ENCODE measurements at regions not wholly inside any gene's neighbourhood (a gene's known extent, or its start where the extent isn't known, plus 50 kb on each side); places are given as distances from the start of the nearest gene placed in this dataset.
A peak's percentile ranks its signal among the peaks of the same experiment; 100 is the strongest.

DNA sequence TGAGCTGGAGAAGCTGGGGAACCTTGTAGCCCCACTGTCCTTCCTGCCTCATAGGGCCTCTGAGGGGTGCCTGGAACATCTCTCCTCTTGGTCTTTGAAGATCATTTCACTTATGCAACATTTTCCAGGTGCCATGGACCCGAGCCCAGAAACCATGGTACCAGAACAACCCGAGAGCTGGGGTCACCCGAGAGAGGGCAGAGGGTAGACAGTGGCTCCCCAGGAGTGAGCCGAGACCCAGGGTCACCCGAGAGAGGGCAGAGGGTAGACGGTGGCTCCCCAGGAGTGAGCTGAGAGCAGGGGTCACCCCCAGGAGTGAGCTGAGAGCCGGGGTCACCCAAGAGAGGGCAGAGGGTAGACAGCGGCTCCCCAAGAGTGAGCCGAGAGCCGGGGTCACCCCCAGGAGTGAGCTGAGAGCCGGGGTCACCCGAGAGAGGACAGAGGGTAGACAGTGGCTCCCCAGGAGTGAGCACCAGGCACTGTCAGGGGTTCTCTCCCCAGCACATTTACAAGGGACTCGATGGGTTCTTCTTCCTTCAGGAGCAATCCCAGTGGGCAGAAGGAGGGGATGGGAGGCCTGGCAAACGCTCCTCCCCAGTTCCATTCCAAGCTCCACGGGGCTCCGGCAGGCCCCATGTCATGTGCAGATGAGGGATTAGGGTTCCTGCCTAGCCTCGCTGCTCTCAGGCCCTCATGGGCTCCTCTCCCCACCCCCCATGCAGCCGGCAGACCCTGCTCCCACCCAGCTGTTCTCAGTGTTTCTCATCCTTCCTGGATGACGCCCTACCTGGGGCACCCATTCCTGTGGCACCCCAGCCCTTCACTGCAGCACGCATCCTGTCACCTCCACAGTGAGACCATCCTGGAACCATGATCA lies 163.5 kb downstream of the RTP5 start:
- TF ChIP-seq POLR2A (IDR thresholded peaks at IDR 0.05) (no peak), POLR2AphosphoS5 (IDR thresholded peaks at IDR 0.05) (no peak), EP300 (IDR thresholded peaks at IDR 0.05) (no peak)
- TF ChIP-seq, protein P1, sequence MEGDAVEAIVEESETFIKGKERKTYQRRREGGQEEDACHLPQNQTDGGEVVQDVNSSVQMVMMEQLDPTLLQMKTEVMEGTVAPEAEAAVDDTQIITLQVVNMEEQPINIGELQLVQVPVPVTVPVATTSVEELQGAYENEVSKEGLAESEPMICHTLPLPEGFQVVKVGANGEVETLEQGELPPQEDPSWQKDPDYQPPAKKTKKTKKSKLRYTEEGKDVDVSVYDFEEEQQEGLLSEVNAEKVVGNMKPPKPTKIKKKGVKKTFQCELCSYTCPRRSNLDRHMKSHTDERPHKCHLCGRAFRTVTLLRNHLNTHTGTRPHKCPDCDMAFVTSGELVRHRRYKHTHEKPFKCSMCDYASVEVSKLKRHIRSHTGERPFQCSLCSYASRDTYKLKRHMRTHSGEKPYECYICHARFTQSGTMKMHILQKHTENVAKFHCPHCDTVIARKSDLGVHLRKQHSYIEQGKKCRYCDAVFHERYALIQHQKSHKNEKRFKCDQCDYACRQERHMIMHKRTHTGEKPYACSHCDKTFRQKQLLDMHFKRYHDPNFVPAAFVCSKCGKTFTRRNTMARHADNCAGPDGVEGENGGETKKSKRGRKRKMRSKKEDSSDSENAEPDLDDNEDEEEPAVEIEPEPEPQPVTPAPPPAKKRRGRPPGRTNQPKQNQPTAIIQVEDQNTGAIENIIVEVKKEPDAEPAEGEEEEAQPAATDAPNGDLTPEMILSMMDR (IDR thresholded peaks at IDR 0.05), result no peak
- Histone ChIP-seq H3K4me1 (no peaks in the 10 kb centered on the region), H3K9me3 (no peaks in the 10 kb centered on the region), H3K4me3 (no peak overlapping the region), H3K27ac (no peak overlapping the region), H3K36me3 (no peaks in the 10 kb centered on the region), H3K27me3 (peaks cover 0 to 7% (median 0%) of the 10 kb centered on the region in 3 donors)
- intact Hi-C loops (cut with DNase I), result no loop called here
- WGBS, 2 donors, result 79 to 81% methylated on average over 20 of the region's 20 CpGs
- DNase-seq, result peak; percentile 42

- no peak for TF ChIP-seq POLR2A (IDR thresholded peaks at IDR 0.05)
- TF ChIP-seq EP300 (IDR thresholded peaks at IDR 0.05), result no peak
- TF ChIP-seq POLR2AphosphoS5 (IDR thresholded peaks at IDR 0.05), result no peak
- TF ChIP-seq, protein P1 (IDR thresholded peaks at IDR 0.05), result no peak
- no peaks in the 10 kb centered on the region for H3K36me3 ChIP-seq
- no peak for DNase-seq
- H3K4me1 ChIP-seq, result no peaks in the 10 kb centered on the region
- no peaks in the 10 kb centered on the region for H3K9me3 ChIP-seq
- no peak overlapping the region for H3K27ac ChIP-seq
- H3K27me3 ChIP-seq, result peaks cover 0 to 9% (median 0%) of the 10 kb centered on the region in 3 donors
- no peak overlapping the region for H3K4me3 ChIP-seq
- intact Hi-C loops (cut with DNase I), result no loop called here
- WGBS, 2 donors, result 78% methylated on average over 6 of the region's 6 CpGs
Observed at GRCh38 chr2:242034138-242034537, 164.6 kb downstream of the RTP5 start.

- 79 to 81% methylated on average over 37 of the region's 37 CpGs for WGBS, 2 donors
- no peak overlapping the region for H3K27ac ChIP-seq
- H3K4me3 ChIP-seq, result no peak overlapping the region
- intact Hi-C loops (cut with DNase I), result no loop called here
- TF ChIP-seq EP300 (IDR thresholded peaks at IDR 0.05) (no peak), POLR2AphosphoS5 (IDR thresholded peaks at IDR 0.05) (no peak), POLR2A (IDR thresholded peaks at IDR 0.05) (no peak)
- TF ChIP-seq, protein P1 (IDR thresholded peaks at IDR 0.05), result no peak
- DNase-seq, result peak; percentile 51
- peaks cover 1 to 20% (median 2%) of the 10 kb centered on the region in 3 donors for H3K27me3 ChIP-seq
- no peaks in the 10 kb centered on the region for H3K4me1 ChIP-seq
- no peaks in the 10 kb centered on the region for H3K36me3 ChIP-seq
- no peaks in the 10 kb centered on the region for H3K9me3 ChIP-seq
Observed at GRCh38 chr2:242034996-242035814, 165.7 kb downstream of the RTP5 start.

GRCh38 chr2:242035858-242036652 lies 166.5 kb downstream of the RTP5 start:
- no peaks in the 10 kb centered on the region for H3K36me3 ChIP-seq
- H3K9me3 ChIP-seq, result no peaks in the 10 kb centered on the region
- peak; percentile 33 for DNase-seq
- intact Hi-C loops (cut with DNase I), result no loop called here
- no peak overlapping the region for H3K27ac ChIP-seq
- WGBS, 2 donors, result 68 to 82% methylated on average over 17 of the region's 17 CpGs
- no peak overlapping the region for H3K4me3 ChIP-seq
- no peaks in the 10 kb centered on the region for H3K4me1 ChIP-seq
- peaks cover 2 to 28% (median 5%) of the 10 kb centered on the region in 3 donors for H3K27me3 ChIP-seq
- no peak for TF ChIP-seq EP300 (IDR thresholded peaks at IDR 0.05)
- TF ChIP-seq POLR2AphosphoS5 (IDR thresholded peaks at IDR 0.05), result no peak
- no peak for TF ChIP-seq POLR2A (IDR thresholded peaks at IDR 0.05)
- TF ChIP-seq, protein P1 (IDR thresholded peaks at IDR 0.05), result no peak
